B cell (primary cell): ENCODE measurements at regions not wholly inside any gene's neighbourhood (a gene's known extent, or its start where the extent isn't known, plus 50 kb on each side); places are given as distances from the start of the nearest gene placed in this dataset.

Experiments
- ATAC-seq: fragments of 200-7000 bp; cut with Tn5 transposase; one replicate; pipeline ENCODE4 v1.10.0; 2021; ENCODE audit warnings: low read depth, mild to moderate bottlenecking, moderate number of reproducible peaks, moderate library complexity
- CTCF ChIA-PET: fragments of 350-600 bp; sonication (Branson Sonifier 250); formaldehyde crosslinking; loops from one replicate; lab custom pipeline; 2021; ENCODE audit warnings: antibody characterized with exemption, inconsistent platforms; lab: Charles Lee
- POLR2A ChIA-PET: fragments of 350-600 bp; sonication (Branson Sonifier 250); formaldehyde crosslinking; loops from one replicate; lab custom pipeline; 2021; ENCODE audit warnings: antibody characterized with exemption; lab: Charles Lee
- DNase-seq: peaks from one replicate; pipeline ENCODE4 v3.0.0; 2013
- H2AFZ ChIP-seq: 2 replicates; pipeline ENCODE4 v1.6.1; 2012; ENCODE audit warnings: mild to moderate bottlenecking, low read depth, low read length; ENCODE audit not compliant: insufficient read depth, poor library complexity, severe bottlenecking
- H3K27ac ChIP-seq, 2 donors: 1 replicate in 1 of 2; 2 replicates in 1 of 2; pipeline ENCODE4 v1.5.1; 2012 to 2013; ENCODE audit warnings: low read length in 2 of 2, mild to moderate bottlenecking in 2 of 2, moderate library complexity in 1 of 2
- H3K27me3 ChIP-seq, 4 experiments: fragments of 200-600 bp in 1 of 4; sonication (generic) in 1 of 4; replicated peaks in 1 of 4; 1 replicate in 2 of 4; 2 replicates in 2 of 4; pipeline versions ENCODE4 v1.6.1 to v1.7.0; 2013 to 2016; ENCODE audit warnings: low read length in 3 of 4, mild to moderate bottlenecking in 2 of 4, mixed read lengths in 1 of 4, moderate library complexity in 1 of 4; ENCODE audit not compliant: insufficient read depth in 4 of 4, control insufficient read depth in 3 of 4; ENCODE audit errors: control extremely low read depth in 1 of 4
- H3K36me3 ChIP-seq, 2 experiments: replicated peaks in 1 of 2; 1 replicate in 1 of 2; 2 replicates in 1 of 2; pipeline versions ENCODE4 v1.6.1 to v1.7.1; 2013; ENCODE audit warnings: low read length in 1 of 2; ENCODE audit not compliant: insufficient read depth in 2 of 2, control insufficient read depth in 1 of 2; ENCODE audit errors: control extremely low read depth in 1 of 2, extremely low read depth in 1 of 2
- H3K4me1 ChIP-seq, 2 donors: fragments of 200-600 bp in 1 of 2; sonication (generic) in 1 of 2; 1 replicate in 1 of 2; 2 replicates in 1 of 2; pipeline versions ENCODE4 v1.5.1 to v1.6.1; 2013 to 2017; ENCODE audit warnings: low read length in 2 of 2; ENCODE audit not compliant: control insufficient read depth in 2 of 2, insufficient read depth in 2 of 2
- H3K4me2 ChIP-seq: replicated peaks from 2 replicates; pipeline ENCODE3; 2012; ENCODE audit warnings: mild to moderate bottlenecking, low read depth, low read length; ENCODE audit not compliant: poor library complexity, severe bottlenecking
- H3K4me3 ChIP-seq, 5 experiments: fragments of 200-600 bp in 1 of 5; sonication (generic) in 1 of 5; 1 replicate in 3 of 5; 2 replicates in 2 of 5; pipeline versions ENCODE4 v1.5.1 to v1.7.0; 2011 to 2016; ENCODE audit warnings: low read length in 4 of 5, mild to moderate bottlenecking in 4 of 5, low read depth in 2 of 5, control low read depth in 1 of 5, moderate library complexity in 1 of 5; ENCODE audit not compliant: insufficient read depth in 1 of 5; ENCODE audit errors: control extremely low read depth in 1 of 5, extremely low read depth in 1 of 5
- H3K79me2 ChIP-seq: fragments of 200-600 bp; sonication (generic); one replicate; pipeline ENCODE4 v1.6.0; 2016; ENCODE audit warnings: low read length; ENCODE audit not compliant: control insufficient read depth, insufficient read depth
- H3K9ac ChIP-seq: fragments of 200-600 bp; sonication (generic); 2 replicates; pipeline ENCODE4 v1.6.1; 2017; ENCODE audit warnings: mild to moderate bottlenecking, low read length, moderate library complexity
- H3K9me3 ChIP-seq, 3 donors: one replicate each; pipeline versions ENCODE4 v1.6.1 to v1.7.1; 2013; ENCODE audit warnings: low read length in 2 of 3; ENCODE audit not compliant: control insufficient read depth in 2 of 3, insufficient read depth in 1 of 3; ENCODE audit errors: control extremely low read depth in 1 of 3
- H4K20me1 ChIP-seq: 2 replicates; pipeline ENCODE4 v1.6.0; 2012; ENCODE audit warnings: mild to moderate bottlenecking, low read length; ENCODE audit not compliant: insufficient read depth, control insufficient read depth, poor library complexity, severe bottlenecking
- H3K27ac Mint-ChIP-seq: one replicate; pipeline ENCODE4 v1.8.0; 2021; ENCODE audit warnings: mixed read lengths
- H3K27me3 Mint-ChIP-seq: one replicate; pipeline ENCODE4 v1.8.0; 2021; ENCODE audit warnings: mixed read lengths
- H3K4me1 Mint-ChIP-seq: one replicate; pipeline ENCODE4 v1.8.0; 2021; ENCODE audit warnings: mixed read lengths
- H3K4me3 Mint-ChIP-seq: one replicate; pipeline ENCODE4 v1.8.0; 2021; ENCODE audit warnings: mixed read lengths
- H3K9me3 Mint-ChIP-seq: one replicate; pipeline ENCODE4 v1.8.0; 2022; ENCODE audit warnings: mixed read lengths; ENCODE audit not compliant: insufficient read depth
- CTCF ChIP-seq: fragments of 200-600 bp; IDR thresholded peaks from one replicate; pipeline ENCODE4 v1.8.0; 2022; ENCODE audit warnings: antibody characterized with exemption, mild to moderate bottlenecking
- EZH2 ChIP-seq: IDR thresholded peaks from 2 replicates; pipeline ENCODE4 v1.6.1; 2012; ENCODE audit warnings: borderline replicate concordance, low read depth, mild to moderate bottlenecking, moderate library complexity, low read length; ENCODE audit not compliant: insufficient read depth, poor library complexity, severe bottlenecking
- WGBS: methylation state at CpG from one replicate; pipeline ENCODE4 v1.1.5; 2013; ENCODE audit warnings: missing lambda C conversion rate; ENCODE audit not compliant: insufficient coverage; 5-methylcytosine and 5-hydroxymethylcytosine counted together
- intact Hi-C: fragments of 100-400 bp; cut with micrococcal nuclease; formaldehyde crosslinking; loops from one replicate; pipeline ENCODE4 v1.10.0; 2022

DNA sequence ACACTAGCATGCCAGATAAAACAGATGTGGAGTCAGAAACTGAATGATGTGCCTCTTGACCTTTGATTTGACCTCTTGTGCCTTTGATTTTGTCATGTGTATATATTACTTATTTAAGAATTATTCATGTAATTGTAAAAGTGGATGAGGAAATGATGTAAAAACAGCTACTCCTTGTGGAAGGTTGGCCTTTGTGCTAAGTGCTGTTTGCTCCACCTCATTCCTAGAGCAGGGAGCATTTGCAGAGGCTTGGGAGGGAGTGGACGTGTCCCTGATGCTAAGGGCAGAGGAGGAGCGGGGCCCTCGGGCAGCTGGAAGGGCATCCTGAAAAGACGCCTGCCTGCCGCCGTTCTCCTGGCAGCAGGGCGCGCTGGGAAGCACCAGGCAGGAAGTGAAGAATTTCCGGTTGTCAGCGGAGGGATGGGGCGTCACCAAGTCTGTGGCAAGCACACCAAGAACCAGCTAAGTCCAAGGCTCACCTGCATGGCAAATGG, 197.6 kb upstream of the ZNF32 start:
- CTCF ChIA-PET: no interaction called here
- Histone ChIP-seq H3K9me3 (peaks cover 0 to 4% (median 0%) of the 10 kb centered on the region in 3 donors), H2AFZ (no peak overlapping the region), H3K27me3 (peaks cover 0 to 3% (median 0%) of the 10 kb centered on the region in 4 experiments), H3K4me3 (no peak overlapping the region), H3K4me2 (no peak overlapping the region), H3K4me1 (no peaks in the 10 kb centered on the region), H3K79me2 (no peaks in the 10 kb centered on the region), H3K9ac (no peak overlapping the region), H4K20me1 (no peaks in the 10 kb centered on the region), H3K27ac (no peak overlapping the region), H3K36me3 (no peaks in the 10 kb centered on the region)
- 20% methylated on average over 11 of the region's 11 CpGs for WGBS
- H3K27me3 Mint-ChIP-seq: peaks cover 7% of the 10 kb centered on the region
- ATAC-seq (no peak), DNase-seq (no peak)
- POLR2A ChIA-PET: no interaction called here
- H3K9me3 Mint-ChIP-seq: no peaks in the 10 kb centered on the region
- no peak overlapping the region for H3K4me3 Mint-ChIP-seq
- TF ChIP-seq EZH2 (no peak), CTCF (no peak)
- H3K4me1 Mint-ChIP-seq: peaks cover 2% of the 10 kb centered on the region
- intact Hi-C loops: no loop called here
- no peak overlapping the region for H3K27ac Mint-ChIP-seq

GRCh38 chr10:43845121-43845520, 196.4 kb upstream of the ZNF32 start:
- Mint-ChIP-seq H3K9me3 (no peaks in the 10 kb centered on the region), H3K4me3 (no peak overlapping the region), H3K27ac (no peak overlapping the region), H3K4me1 (peaks cover 2% of the 10 kb centered on the region), H3K27me3 (peaks cover 7% of the 10 kb centered on the region)
- H3K27ac ChIP-seq: no peak overlapping the region
- WGBS: 96% methylated on average over 5 of the region's 5 CpGs
- no peak for TF ChIP-seq CTCF
- TF ChIP-seq EZH2: no peak
- H3K4me2 ChIP-seq: no peak overlapping the region
- H3K36me3 ChIP-seq: no peaks in the 10 kb centered on the region
- no peak overlapping the region for H3K4me3 ChIP-seq
- CTCF ChIA-PET: no interaction called here
- no peak overlapping the region for H3K9ac ChIP-seq
- no peaks in the 10 kb centered on the region for H4K20me1 ChIP-seq
- POLR2A ChIA-PET: no interaction called here
- ATAC-seq: no peak
- intact Hi-C loops: no loop called here
- no peak overlapping the region for H2AFZ ChIP-seq
- no peaks in the 10 kb centered on the region for H3K4me1 ChIP-seq
- DNase-seq: no peak
- H3K9me3 ChIP-seq: peaks cover 0 to 4% (median 0%) of the 10 kb centered on the region in 3 donors
- H3K79me2 ChIP-seq: no peaks in the 10 kb centered on the region
- peaks cover 0 to 3% (median 0%) of the 10 kb centered on the region in 4 experiments for H3K27me3 ChIP-seq
